SK-N-SH (cell line): ENCODE measurements at regions not wholly inside any gene's neighbourhood (a gene's known extent, or its start where the extent isn't known, plus 50 kb on each side); places are given as distances from the start of the nearest gene placed in this dataset.

Experiments
- CTCF ChIA-PET: fragments of 300-600, 350-600 bp; formaldehyde crosslinking; extraction: SDS; loops from one replicate; lab custom pipeline; 2021; lab: Yijun Ruan, JAX
- POLR2A ChIA-PET: fragments of 350-600 bp; sonication (Branson Sonifier 250); formaldehyde crosslinking; extraction: SDS; loops from one replicate; lab custom pipeline; 2020; ENCODE audit warnings: antibody characterized with exemption, inconsistent platforms; lab: Yijun Ruan, JAX
- DNase-seq: peaks from one replicate; pipeline ENCODE4 v3.0.0; 2012
- H2AFZ ChIP-seq: fragments of 200-600 bp; sonication (generic); 2 replicates; pipeline ENCODE4 v1.8.1; 2016; ENCODE audit warnings: antibody characterized with exemption, mild to moderate bottlenecking, low read depth
- H3F3A ChIP-seq: fragments of 200-600 bp; sonication (generic); replicated peaks from 2 replicates; pipeline ENCODE3; 2016; ENCODE audit warnings: antibody characterized with exemption, mild to moderate bottlenecking; ENCODE audit not compliant: insufficient read depth
- H3K27ac ChIP-seq, 2 experiments: fragments of 200-500 bp in 1 of 2; fragments of 200-600 bp in 1 of 2; sonication (Bioruptor generic) in 1 of 2; sonication (generic), shearing (Covaris generic) in 1 of 2; 2 replicates each; pipeline versions ENCODE4 v1.5.1 to v1.6.1; 2014 to 2016; ENCODE audit warnings: low read depth in 2 of 2, inconsistent platforms in 1 of 2, low read length in 1 of 2, mild to moderate bottlenecking in 1 of 2, mixed read lengths in 1 of 2
- H3K27me3 ChIP-seq: fragments of 200-600 bp; sonication (generic), shearing (Covaris generic); 2 replicates; pipeline ENCODE4 v1.6.1; 2016; ENCODE audit warnings: mixed run types; ENCODE audit not compliant: insufficient read depth
- H3K36me3 ChIP-seq, 2 experiments: fragments of 200-500 bp in 1 of 2; fragments of 200-600 bp in 1 of 2; sonication (Bioruptor generic) in 1 of 2; sonication (generic) in 1 of 2; replicated peaks in 1 of 2; 2 replicates each; pipeline versions ENCODE3 to v1.5.1; 2014 to 2016; ENCODE audit warnings: low read length in 1 of 2, mild to moderate bottlenecking in 1 of 2; ENCODE audit not compliant: insufficient read depth in 2 of 2, control insufficient read depth in 1 of 2
- H3K4me1 ChIP-seq, 2 experiments: fragments of 200-500 bp in 1 of 2; fragments of 200-600 bp in 1 of 2; sonication (Bioruptor generic) in 1 of 2; sonication (generic), shearing (Covaris generic) in 1 of 2; 2 replicates each; pipeline versions ENCODE4 v1.5.1 to v1.6.1; 2014 to 2016; ENCODE audit warnings: low read depth in 1 of 2, low read length in 1 of 2, mixed run types in 1 of 2; ENCODE audit not compliant: insufficient read depth in 2 of 2, control insufficient read depth in 1 of 2
- H3K4me2 ChIP-seq: fragments of 200-600 bp; sonication (generic), shearing (Covaris generic); 2 replicates; pipeline ENCODE4 v1.6.1; 2017; ENCODE audit warnings: mixed run types
- H3K4me3 ChIP-seq, 2 experiments: fragments of 200-500 bp in 1 of 2; fragments of 200-600 bp in 1 of 2; sonication (Bioruptor generic) in 1 of 2; sonication (generic), shearing (Covaris generic) in 1 of 2; 2 replicates each; pipeline versions ENCODE4 v1.5.1 to v1.8.1; 2014 to 2016; ENCODE audit warnings: low read depth in 2 of 2, inconsistent platforms in 1 of 2, low read length in 1 of 2, mild to moderate bottlenecking in 1 of 2, mixed read lengths in 1 of 2, moderate library complexity in 1 of 2
- H3K79me2 ChIP-seq: fragments of 200-600 bp; sonication (generic); 2 replicates; pipeline ENCODE4 v1.8.1; 2017; ENCODE audit warnings: mild to moderate bottlenecking; ENCODE audit not compliant: insufficient read depth
- H3K9ac ChIP-seq: fragments of 200-600 bp; sonication (generic); 2 replicates; pipeline ENCODE4 v1.6.1; 2017; ENCODE audit warnings: mixed run types
- H3K9me2 ChIP-seq: fragments of 200-600 bp; sonication (generic); 2 replicates; pipeline ENCODE4 v1.6.1; 2017; ENCODE audit warnings: mixed run types
- H3K9me3 ChIP-seq: fragments of 200-600 bp; sonication (generic); 2 replicates; pipeline ENCODE4 v1.6.1; 2017; ENCODE audit warnings: mixed run types, mild to moderate bottlenecking, moderate library complexity
- H4K20me1 ChIP-seq: fragments of 200-600 bp; sonication (generic); 2 replicates; pipeline ENCODE4 v1.6.1; 2017; ENCODE audit warnings: mild to moderate bottlenecking, mixed run types; ENCODE audit not compliant: insufficient read depth
- CHD2 ChIP-seq: fragments of 150-350 bp; IDR thresholded peaks from 2 replicates; pipeline ENCODE4 v1.6.1; 2018; ENCODE audit warnings: low read length; ENCODE audit not compliant: partially characterized antibody
- EP300 ChIP-seq, 2 experiments: IDR thresholded peaks; 2 replicates each; pipeline versions ENCODE4 v1.4.0 to v1.6.1; 2012; ENCODE audit warnings: borderline replicate concordance in 1 of 2, low read depth in 1 of 2, low read length in 1 of 2
- JUND ChIP-seq: IDR thresholded peaks from 2 replicates; pipeline ENCODE4 v1.4.0; 2012
- MEF2A ChIP-seq: IDR thresholded peaks from 2 replicates; pipeline ENCODE4 v1.4.0; 2012; ENCODE audit warnings: low read depth, borderline replicate concordance
- PBX3 ChIP-seq: IDR thresholded peaks from 2 replicates; pipeline ENCODE4; 2012
- RAD21 ChIP-seq: IDR thresholded peaks from 2 replicates; pipeline ENCODE4 v1.6.1; 2012; ENCODE audit warnings: mild to moderate bottlenecking, low read length
- RCOR1 ChIP-seq: fragments of 150-350 bp; IDR thresholded peaks from 2 replicates; pipeline ENCODE4 v1.6.1; 2017; ENCODE audit warnings: antibody characterized with exemption, low read length
- RFX5 ChIP-seq: IDR thresholded peaks from 2 replicates; pipeline ENCODE4 v1.6.1; 2012; ENCODE audit warnings: mild to moderate bottlenecking, improper control_type of control experiment, low read length
- TAF1 ChIP-seq: IDR thresholded peaks from 2 replicates; pipeline ENCODE4 v1.6.1; 2012; ENCODE audit warnings: low read depth, mild to moderate bottlenecking, low read length, moderate library complexity, borderline replicate concordance
- TCF12 ChIP-seq: IDR thresholded peaks from 2 replicates; pipeline ENCODE4 v1.4.0; 2012
- USF2 ChIP-seq: fragments of 150-350 bp; IDR thresholded peaks from 2 replicates; pipeline ENCODE4 v1.6.1; 2017; ENCODE audit warnings: antibody characterized with exemption, low read length, low read depth, borderline replicate concordance
- WGBS: methylation state at CpG from one replicate; pipeline ENCODE4 v1.1.6; 2017; ENCODE audit warnings: low lambda C conversion rate; 5-methylcytosine and 5-hydroxymethylcytosine counted together

DNA sequence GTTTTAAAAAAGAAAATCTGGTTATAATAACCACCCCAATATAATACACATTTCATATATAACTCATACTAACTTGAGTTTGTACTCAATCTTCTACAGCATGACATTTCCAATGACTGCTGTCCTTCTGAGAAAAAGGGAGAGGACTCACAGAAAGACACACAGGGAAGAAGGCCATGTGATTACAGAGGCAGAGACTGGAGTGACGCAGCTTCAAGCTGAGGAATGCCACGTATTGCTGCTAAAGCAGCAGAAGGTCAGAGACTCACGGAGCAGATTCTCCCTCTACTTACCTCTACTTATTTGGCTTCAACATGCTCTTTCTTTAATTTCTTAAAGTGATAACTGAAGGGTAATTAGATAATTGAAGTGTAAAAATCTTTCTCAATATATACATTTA lies 753.5 kb upstream of the PKDCC start:
- H3K4me3 ChIP-seq: no peak overlapping the region
- H3K27ac ChIP-seq: no peak overlapping the region
- no peaks in the 10 kb centered on the region for H3K36me3 ChIP-seq
- ChIA-PET POLR2A (no interaction called here), CTCF (no interaction called here)
- 52% methylated on average over 3 of the region's 3 CpGs for WGBS
- TF ChIP-seq JUND: no peak
- TF ChIP-seq RFX5: no peak
- DNase-seq: no peak
- no peak overlapping the region for H2AFZ ChIP-seq
- no peaks in the 10 kb centered on the region for H3K79me2 ChIP-seq
- H3K9ac ChIP-seq: no peak overlapping the region
- no peaks in the 10 kb centered on the region for H3K9me2 ChIP-seq
- H3F3A ChIP-seq: no peaks in the 10 kb centered on the region
- no peak overlapping the region for H3K4me2 ChIP-seq
- H4K20me1 ChIP-seq: no peaks in the 10 kb centered on the region
- no peaks in the 10 kb centered on the region for H3K9me3 ChIP-seq
- no peaks in the 10 kb centered on the region; a peak in 1 of 4 replicates for H3K4me1 ChIP-seq
- no peaks in the 10 kb centered on the region for H3K27me3 ChIP-seq

GRCh38 chr2:41313082-41313481 lies 734.7 kb upstream of the PKDCC start:
- H3K4me1 ChIP-seq: no peaks in the 10 kb centered on the region
- ChIA-PET POLR2A (no interaction called here), CTCF (no interaction called here)
- WGBS: 21% methylated on average over 1 of the region's 1 CpG
- no peak for DNase-seq
- H3K79me2 ChIP-seq: no peaks in the 10 kb centered on the region
- H3K9ac ChIP-seq: no peak overlapping the region
- no peaks in the 10 kb centered on the region for H3K36me3 ChIP-seq
- no peak overlapping the region for H3K27ac ChIP-seq
- no peak for TF ChIP-seq TCF12
- TF ChIP-seq USF2: no peak
- TF ChIP-seq CHD2: no peak
- TF ChIP-seq TAF1: no peak
- no peak for TF ChIP-seq RAD21
- no peak for TF ChIP-seq EP300 (IDR thresholded peaks at IDR 0.05; ENCODE audit: borderline replicate concordance in 1 of 2, low read depth in 1 of 2, low read length in 1 of 2)
- TF ChIP-seq RCOR1: no peak
- TF ChIP-seq MEF2A: no peak
- no peaks in the 10 kb centered on the region for H4K20me1 ChIP-seq
- H3K9me3 ChIP-seq: no peaks in the 10 kb centered on the region
- no peak overlapping the region for H2AFZ ChIP-seq
- no peaks in the 10 kb centered on the region for H3K27me3 ChIP-seq
- H3K4me2 ChIP-seq: no peak overlapping the region
- no peaks in the 10 kb centered on the region for H3F3A ChIP-seq
- no peak overlapping the region for H3K4me3 ChIP-seq
- no peaks in the 10 kb centered on the region for H3K9me2 ChIP-seq

DNA sequence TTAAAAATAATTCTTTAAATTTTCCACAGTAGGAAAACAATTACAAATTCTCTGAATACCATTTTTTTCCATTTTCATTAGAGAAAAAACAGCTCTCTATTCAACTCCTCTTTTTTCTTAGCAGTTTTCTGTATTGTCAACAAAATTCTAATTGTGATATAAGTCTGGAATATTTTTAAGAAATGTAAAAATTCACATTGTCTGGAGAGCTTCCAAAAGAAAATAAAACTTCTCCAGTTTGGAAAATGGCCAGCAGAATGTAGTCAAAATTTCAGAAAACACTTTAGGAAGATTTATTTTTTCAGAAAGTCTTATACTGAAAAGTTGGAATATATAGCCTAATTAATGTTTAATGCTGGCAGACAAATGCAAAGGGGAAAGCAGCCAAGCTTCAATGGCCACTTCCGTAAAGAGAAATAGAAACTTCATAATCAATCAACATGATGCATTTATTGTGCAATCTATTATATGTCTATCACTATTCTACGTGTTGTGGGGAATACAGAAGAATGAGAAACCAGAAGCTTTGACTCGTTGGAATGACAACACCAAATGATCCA lies 733.2 kb upstream of the PKDCC start:
- no peak overlapping the region for H3K9ac ChIP-seq
- no peaks in the 10 kb centered on the region for H3K79me2 ChIP-seq
- no peaks in the 10 kb centered on the region for H3F3A ChIP-seq
- H3K27ac ChIP-seq: no peak overlapping the region
- no peaks in the 10 kb centered on the region for H3K27me3 ChIP-seq
- TF ChIP-seq PBX3: no peak
- DNase-seq: no peak
- H2AFZ ChIP-seq: no peak overlapping the region
- no peaks in the 10 kb centered on the region for H4K20me1 ChIP-seq
- no peaks in the 10 kb centered on the region for H3K9me2 ChIP-seq
- H3K4me2 ChIP-seq: no peak overlapping the region
- no peak overlapping the region for H3K4me3 ChIP-seq
- 12% methylated on average over 3 of the region's 3 CpGs for WGBS
- H3K4me1 ChIP-seq: no peaks in the 10 kb centered on the region
- H3K36me3 ChIP-seq: no peaks in the 10 kb centered on the region
- CTCF ChIA-PET: interaction anchor here (0.6 kb wide), 1 partner anchor 86 kb away, joined by 3 read pairs; no protein-coding TSS in a partner anchor
- H3K9me3 ChIP-seq: no peaks in the 10 kb centered on the region
- POLR2A ChIA-PET: no interaction called here
